IMR-90 (cell line): ENCODE measurements at regions not wholly inside any gene's neighbourhood (a gene's known extent, or its start where the extent isn't known, plus 50 kb on each side); places are given as distances from the start of the nearest gene placed in this dataset.

Experiments
- ATAC-seq: fragments of 200-7000 bp; cut with Tn5 transposase; 2 replicates; pipeline ENCODE4 v1.9.1; 2020; ENCODE audit warnings: low read depth, mild to moderate bottlenecking, moderate library complexity
- BruUV-seq: library from RNA; stranded (reverse); fragments of 400-500 nt; replicated peaks from 2 replicates; lab custom pipeline; 2021; lab: Mats Ljungman, UMichigan
- CTCF ChIA-PET: fragments of 300-600 bp; formaldehyde crosslinking; extraction: SDS; loops from one replicate; lab custom pipeline; 2021; ENCODE audit warnings: antibody characterized with exemption; lab: Yijun Ruan, JAX
- POLR2A ChIA-PET: fragments of 300-600 bp; sonication (Branson Sonifier 250); formaldehyde crosslinking; loops from one replicate; lab custom pipeline; 2022; ENCODE audit warnings: antibody characterized with exemption; ENCODE audit not compliant: unreplicated experiment; lab: Charles Lee
- DNase-seq: peaks from one replicate; pipeline ENCODE4 v3.0.0; 2013
- H2AFZ ChIP-seq: replicated peaks from 2 replicates; pipeline ENCODE3; 2013; ENCODE audit warnings: low read length, mild to moderate bottlenecking; ENCODE audit not compliant: poor library complexity
- H2AK5ac ChIP-seq: 2 replicates; pipeline ENCODE4 v1.6.1; 2013; ENCODE audit warnings: low read depth, low read length, inconsistent platforms
- H2AK9ac ChIP-seq: replicated peaks from 2 replicates; pipeline ENCODE3; 2013; ENCODE audit warnings: mild to moderate bottlenecking, low read depth, low read length, moderate library complexity; ENCODE audit not compliant: poor library complexity
- H2BK120ac ChIP-seq: 2 replicates; pipeline ENCODE4 v1.6.1; 2013; ENCODE audit warnings: low read depth, low read length, inconsistent platforms
- H2BK15ac ChIP-seq: 3 replicates; pipeline ENCODE4 v1.6.1; 2013; ENCODE audit warnings: low read depth, low read length, inconsistent platforms
- H2BK20ac ChIP-seq: 2 replicates; pipeline ENCODE4 v1.6.1; 2013; ENCODE audit warnings: low read depth, mild to moderate bottlenecking, inconsistent platforms, low read length, moderate library complexity
- H2BK5ac ChIP-seq: 2 replicates; pipeline ENCODE4 v1.6.1; 2013; ENCODE audit warnings: mild to moderate bottlenecking, low read depth, low read length, inconsistent platforms; ENCODE audit not compliant: poor library complexity, severe bottlenecking
- H3K14ac ChIP-seq: replicated peaks from 2 replicates; pipeline ENCODE4 v1.6.1; 2013; ENCODE audit warnings: low read depth, low read length, inconsistent platforms
- H3K18ac ChIP-seq: 2 replicates; pipeline ENCODE4 v1.6.1; 2013; ENCODE audit warnings: low read depth, low read length, control low read depth
- H3K23ac ChIP-seq: 2 replicates; pipeline ENCODE4 v1.6.1; 2013; ENCODE audit warnings: low read depth, low read length, inconsistent platforms
- H3K27ac ChIP-seq: 2 replicates; pipeline ENCODE4 v1.5.1; 2013; ENCODE audit warnings: mild to moderate bottlenecking, control low read depth, low read length; ENCODE audit not compliant: insufficient read depth
- H3K27me3 ChIP-seq: 2 replicates; pipeline ENCODE4 v1.6.1; 2013; ENCODE audit warnings: low read length; ENCODE audit not compliant: control insufficient read depth, insufficient read depth
- H3K36me3 ChIP-seq: 2 replicates; pipeline ENCODE4 v1.6.1; 2013; ENCODE audit warnings: low read length, mixed read lengths; ENCODE audit not compliant: control insufficient read depth, insufficient read depth
- H3K4ac ChIP-seq: 2 replicates; pipeline ENCODE4 v1.6.1; 2013; ENCODE audit warnings: low read depth, low read length, inconsistent platforms
- H3K4me1 ChIP-seq: 2 replicates; pipeline ENCODE4 v1.6.1; 2013; ENCODE audit warnings: low read length, mixed read lengths; ENCODE audit not compliant: control insufficient read depth, insufficient read depth
- H3K4me2 ChIP-seq: 2 replicates; pipeline ENCODE4 v1.6.1; 2013; ENCODE audit warnings: low read depth, mild to moderate bottlenecking, control low read depth, low read length, moderate library complexity
- H3K4me3 ChIP-seq: 2 replicates; pipeline ENCODE4 v1.5.1; 2013; ENCODE audit warnings: low read depth, mild to moderate bottlenecking, control low read depth, low read length, moderate library complexity; ENCODE audit not compliant: insufficient read depth
- H3K56ac ChIP-seq: 2 replicates; pipeline ENCODE4 v1.6.1; 2013; ENCODE audit warnings: low read length, inconsistent platforms; ENCODE audit not compliant: insufficient read depth; ENCODE audit errors: extremely low read depth
- H3K79me1 ChIP-seq, 2 experiments: 2 replicates each; pipeline ENCODE4 v1.6.1; 2013; ENCODE audit warnings: low read length in 2 of 2, inconsistent platforms in 1 of 2, low read depth in 1 of 2
- H3K9ac ChIP-seq: 2 replicates; pipeline ENCODE4 v1.6.1; 2013; ENCODE audit warnings: low read depth, low read length, control low read depth
- H3K9me1 ChIP-seq: 2 replicates; pipeline ENCODE4 v1.6.1; 2013; ENCODE audit warnings: low read length, inconsistent platforms; ENCODE audit not compliant: insufficient read depth
- H3K9me3 ChIP-seq: 2 replicates; pipeline ENCODE4 v1.6.1; 2013; ENCODE audit warnings: low read length; ENCODE audit not compliant: control insufficient read depth, insufficient read depth
- H4K20me1 ChIP-seq: 2 replicates; pipeline ENCODE4 v1.6.1; 2013; ENCODE audit warnings: low read length, inconsistent platforms; ENCODE audit not compliant: insufficient read depth
- H4K5ac ChIP-seq: 2 replicates; pipeline ENCODE4 v1.6.1; 2013; ENCODE audit warnings: mild to moderate bottlenecking, low read depth, low read length, control low read depth
- H4K8ac ChIP-seq, 2 experiments: 2 replicates each; pipeline ENCODE4 v1.6.1; 2013; ENCODE audit warnings: low read depth in 2 of 2, low read length in 2 of 2, control low read depth in 1 of 2, inconsistent platforms in 1 of 2
- H4K91ac ChIP-seq: 2 replicates; pipeline ENCODE4 v1.6.1; 2013; ENCODE audit warnings: low read depth, low read length, inconsistent platforms; ENCODE audit not compliant: insufficient read depth
- BHLHE40 ChIP-seq: fragments of 150-350 bp; IDR thresholded peaks from 2 replicates; pipeline ENCODE4 v1.6.1; 2016; ENCODE audit warnings: mild to moderate bottlenecking, low read depth, low read length
- MXI1 ChIP-seq: IDR thresholded peaks from 2 replicates; pipeline ENCODE4 v1.6.1; 2012; ENCODE audit warnings: low read depth, mild to moderate bottlenecking, low read length, moderate library complexity, borderline replicate concordance
- NFE2L2 ChIP-seq: fragments of 150-350 bp; IDR thresholded peaks from 2 replicates; pipeline ENCODE4 v1.6.1; 2016; ENCODE audit warnings: low read depth, mild to moderate bottlenecking, low read length
- USF2 ChIP-seq: fragments of 150-350 bp; IDR thresholded peaks from 2 replicates; pipeline ENCODE4 v1.6.1; 2017; ENCODE audit warnings: mild to moderate bottlenecking, antibody characterized with exemption, low read length, low read depth
- WGBS, 2 experiments: methylation state at CpG; one replicate each; pipeline versions ENCODE4 v1.1.5 to v1.1.7; 2013; ENCODE audit warnings: missing lambda C conversion rate in 2 of 2; ENCODE audit not compliant: insufficient read length in 1 of 2; ENCODE audit errors: extremely low coverage in 2 of 2; 5-methylcytosine and 5-hydroxymethylcytosine counted together
- dilution Hi-C: fragments of 300-500 bp; cut with HindIII; formaldehyde crosslinking; loops from one replicate; pipeline ENCODE4 v1.14.3; 2018; ENCODE audit warnings: low sequenced_read_pairs; ENCODE audit not compliant: unreplicated experiment
- in situ Hi-C: fragments of 300-500 bp; cut with MboI; formaldehyde crosslinking; loops from 3 replicates; pipeline ENCODE4 v1.14.3; 2019; ENCODE audit warnings: low sequenced_read_pairs, inconsistent platforms, mixed read lengths
- intact Hi-C: fragments of 100-400 bp; cut with micrococcal nuclease; formaldehyde crosslinking; loops from 2 replicates; pipeline ENCODE4 v1.10.0; 2022

DNA sequence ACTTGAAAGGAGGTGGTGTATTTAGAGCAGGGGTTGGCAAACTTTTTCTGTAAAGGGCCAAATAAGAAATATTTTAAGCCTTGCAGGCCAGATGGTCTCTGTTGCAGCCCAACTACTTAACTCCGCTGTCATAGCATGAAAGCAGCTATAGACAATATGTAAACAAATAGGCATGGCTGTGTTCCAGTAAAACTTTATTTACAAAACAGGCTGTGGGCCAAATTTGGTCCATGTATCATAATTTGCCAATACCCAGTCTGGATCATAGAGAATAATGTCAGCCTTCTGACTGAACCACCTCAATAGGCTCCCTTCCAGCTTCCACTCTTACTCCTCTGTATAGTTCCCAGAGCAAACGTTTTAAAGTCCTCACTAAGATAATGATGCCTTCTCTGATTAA lies 638.8 kb upstream of the CFAP20DC start:
- Histone ChIP-seq H3K56ac (no peak overlapping the region), H3K27me3 (peaks cover 4% of the 10 kb centered on the region), H3K4ac (no peak overlapping the region), H2BK5ac (no peak overlapping the region), H3K36me3 (no peaks in the 10 kb centered on the region), H3K4me1 (peaks cover 2% of the 10 kb centered on the region; the same call in 1 of the 2 replicates), H4K8ac (no peak overlapping the region), H3K27ac (no peak overlapping the region), H3K9me1 (no peaks in the 10 kb centered on the region), H4K5ac (no peak overlapping the region), H2BK20ac (no peak overlapping the region), H3K79me1 (no peaks in the 10 kb centered on the region), H2AFZ (no peak overlapping the region), H4K91ac (no peak overlapping the region), H3K9ac (no peak overlapping the region), H2AK5ac (no peak overlapping the region), H2BK15ac (no peak overlapping the region), H3K18ac (no peak overlapping the region), H3K9me3 (no peaks in the 10 kb centered on the region), H3K4me2 (no peak overlapping the region), H3K14ac (no peak overlapping the region), H2AK9ac (no peak overlapping the region), H3K4me3 (no peak overlapping the region), H2BK120ac (no peak overlapping the region), H4K20me1 (no peaks in the 10 kb centered on the region), H3K23ac (no peak overlapping the region)
- DNase-seq (no peak), ATAC-seq (no peak)
- no CpG with 5 or more reads among the region's 2 CpGs for WGBS, 2 experiments
- no TSS peak for BruUV-seq
- dilution Hi-C loops, result no loop called here
- POLR2A ChIA-PET, result no interaction called here
- TF ChIP-seq NFE2L2 (no peak), MXI1 (no peak), BHLHE40 (no peak), USF2 (no peak)
- intact Hi-C loops, result no loop called here
- CTCF ChIA-PET, result interaction anchor here (0.6 kb wide), 1 partner anchor 634 kb away, joined by 3 read pairs; no protein-coding TSS in a partner anchor
- in situ Hi-C loops, result no loop called here
